Mesendoderm (in vitro differentiated cells): ENCODE measurements at regions not wholly inside any gene's neighbourhood (a gene's known extent, or its start where the extent isn't known, plus 50 kb on each side); places are given as distances from the start of the nearest gene placed in this dataset.

Experiments
- DNase-seq: peaks from one replicate; pipeline ENCODE4 v3.0.0; 2013
- H2AK5ac ChIP-seq: 2 replicates; pipeline ENCODE4 v1.6.1; 2013; ENCODE audit warnings: low read length, inconsistent platforms
- H2BK120ac ChIP-seq: 2 replicates; pipeline ENCODE4 v1.6.1; 2013; ENCODE audit warnings: low read depth, mild to moderate bottlenecking, low read length, moderate library complexity, mixed read lengths
- H2BK15ac ChIP-seq: replicated peaks from 2 replicates; pipeline ENCODE4 v1.6.1; 2013; ENCODE audit warnings: low read depth, mild to moderate bottlenecking, moderate library complexity
- H2BK5ac ChIP-seq: 2 replicates; pipeline ENCODE4 v1.6.1; 2013; ENCODE audit warnings: low read length, inconsistent platforms
- H3K18ac ChIP-seq: 2 replicates; pipeline ENCODE4 v1.6.1; 2013; ENCODE audit warnings: mild to moderate bottlenecking, low read length, mixed read lengths
- H3K23ac ChIP-seq: one replicate; pipeline ENCODE4 v1.6.1; 2013; ENCODE audit warnings: low read length
- H3K27ac ChIP-seq: 2 replicates; pipeline ENCODE4 v1.5.1; 2013; ENCODE audit warnings: low read depth, mild to moderate bottlenecking, inconsistent platforms, low read length, moderate library complexity
- H3K27me3 ChIP-seq: 2 replicates; pipeline ENCODE4 v1.6.1; 2013; ENCODE audit warnings: low read length, control low read depth, mild to moderate bottlenecking, inconsistent platforms; ENCODE audit not compliant: insufficient read depth, poor library complexity
- H3K36me3 ChIP-seq: 2 replicates; pipeline ENCODE4 v1.6.1; 2013; ENCODE audit warnings: low read length, inconsistent platforms; ENCODE audit not compliant: control insufficient read depth, insufficient read depth
- H3K4ac ChIP-seq: one replicate; pipeline ENCODE4 v1.6.1; 2013; ENCODE audit warnings: low read depth, mild to moderate bottlenecking, low read length, moderate library complexity
- H3K4me1 ChIP-seq: 2 replicates; pipeline ENCODE4 v1.6.1; 2013; ENCODE audit warnings: low read depth, low read length, inconsistent platforms; ENCODE audit not compliant: control insufficient read depth
- H3K4me2 ChIP-seq: 2 replicates; pipeline ENCODE4 v1.6.1; 2013; ENCODE audit warnings: low read length
- H3K4me3 ChIP-seq: 2 replicates; pipeline ENCODE4 v1.5.1; 2013; ENCODE audit warnings: mild to moderate bottlenecking, low read length
- H3K56ac ChIP-seq: one replicate; pipeline ENCODE4 v1.6.1; 2013; ENCODE audit warnings: low read length
- H3K79me1 ChIP-seq: 2 replicates; pipeline ENCODE4 v1.6.1; 2013; ENCODE audit warnings: low read length, inconsistent platforms
- H3K79me2 ChIP-seq: 2 replicates; pipeline ENCODE4 v1.6.1; 2013; ENCODE audit warnings: mild to moderate bottlenecking, low read length; ENCODE audit not compliant: control insufficient read depth, insufficient read depth
- H3K9ac ChIP-seq: 2 replicates; pipeline ENCODE4 v1.6.1; 2013; ENCODE audit warnings: low read length, inconsistent platforms
- H4K5ac ChIP-seq: one replicate; pipeline ENCODE4 v1.6.1; 2013; ENCODE audit warnings: low read length
- H4K8ac ChIP-seq: one replicate; pipeline ENCODE4 v1.6.1; 2013; ENCODE audit warnings: low read depth, mild to moderate bottlenecking, control low read depth, low read length, moderate library complexity
- WGBS: extraction: QIAGEN DNeasy Blood & Tissue Kit; methylation state at CpG from one replicate; pipeline ENCODE4 v1.1.7; 2013; ENCODE audit warnings: low lambda C conversion rate, missing lambda C conversion rate; ENCODE audit not compliant: insufficient coverage; ENCODE audit errors: extremely low coverage; 5-methylcytosine and 5-hydroxymethylcytosine counted together

GRCh38 chr9:89865357-89865756 lies 260.5 kb downstream of the GADD45G start:
- WGBS: no CpG with 5 or more reads among the region's 8 CpGs

GRCh38 chr9:89865981-89866380 lies 261.2 kb downstream of the GADD45G start:
- H4K5ac ChIP-seq: no peak overlapping the region
- H3K4ac ChIP-seq: no peak overlapping the region
- no peak overlapping the region for H3K4me3 ChIP-seq
- no peak overlapping the region for H3K18ac ChIP-seq
- H2BK120ac ChIP-seq: no peak overlapping the region
- H3K79me1 ChIP-seq: no peaks in the 10 kb centered on the region
- H3K27me3 ChIP-seq: no peaks in the 10 kb centered on the region
- H3K23ac ChIP-seq: no peak overlapping the region
- no peak overlapping the region for H2BK5ac ChIP-seq
- no peak overlapping the region for H3K4me2 ChIP-seq
- H3K27ac ChIP-seq: no peak overlapping the region
- DNase-seq: no peak
- no peak overlapping the region for H3K9ac ChIP-seq
- H2BK15ac ChIP-seq: no peak overlapping the region
- no CpG with 5 or more reads among the region's 10 CpGs for WGBS
- peaks cover 6% of the 10 kb centered on the region for H3K4me1 ChIP-seq
- H2AK5ac ChIP-seq: no peak overlapping the region
- no peak overlapping the region for H4K8ac ChIP-seq
- no peak overlapping the region for H3K56ac ChIP-seq
- no peaks in the 10 kb centered on the region for H3K79me2 ChIP-seq
- H3K36me3 ChIP-seq: no peaks in the 10 kb centered on the region

More at GRCh38 chr9:89865357-89865756, 260.5 kb downstream of the GADD45G start:
- no peaks in the 10 kb centered on the region for H3K79me2 ChIP-seq
- no peak overlapping the region for H2AK5ac ChIP-seq
- no peaks in the 10 kb centered on the region for H3K79me1 ChIP-seq
- H3K27me3 ChIP-seq: no peaks in the 10 kb centered on the region
- no peak overlapping the region for H3K23ac ChIP-seq
- H2BK120ac ChIP-seq: no peak overlapping the region
- no peak for DNase-seq
- H3K56ac ChIP-seq: no peak overlapping the region
- no peaks in the 10 kb centered on the region for H3K36me3 ChIP-seq
- H3K4me2 ChIP-seq: no peak overlapping the region
- H3K27ac ChIP-seq: no peak overlapping the region
- no peak overlapping the region for H3K9ac ChIP-seq
- no peak overlapping the region for H4K5ac ChIP-seq
- no peak overlapping the region for H3K4ac ChIP-seq
- H4K8ac ChIP-seq: no peak overlapping the region
- peaks cover 6% of the 10 kb centered on the region for H3K4me1 ChIP-seq
- H2BK15ac ChIP-seq: no peak overlapping the region
- no peak overlapping the region for H3K4me3 ChIP-seq
- H2BK5ac ChIP-seq: no peak overlapping the region
- no peak overlapping the region for H3K18ac ChIP-seq

GRCh38 chr9:89866701-89867100 lies 261.9 kb downstream of the GADD45G start:
- Histone ChIP-seq H3K23ac (no peak overlapping the region), H4K5ac (no peak overlapping the region), H3K4me1 (peaks cover 6% of the 10 kb centered on the region), H3K27ac (no peak overlapping the region), H3K79me1 (no peaks in the 10 kb centered on the region), H3K56ac (no peak overlapping the region), H3K36me3 (no peaks in the 10 kb centered on the region), H3K27me3 (no peaks in the 10 kb centered on the region), H2BK120ac (no peak overlapping the region), H4K8ac (no peak overlapping the region), H3K4ac (no peak overlapping the region), H3K18ac (no peak overlapping the region), H3K4me3 (no peak overlapping the region), H2BK15ac (no peak overlapping the region), H2BK5ac (no peak overlapping the region), H3K79me2 (no peaks in the 10 kb centered on the region), H3K4me2 (no peak overlapping the region), H2AK5ac (no peak overlapping the region), H3K9ac (no peak overlapping the region)
- no CpG with 5 or more reads among the region's 3 CpGs for WGBS
- DNase-seq: no peak

GRCh38 chr9:89868100-89868499 lies 263.3 kb downstream of the GADD45G start:
- no peaks in the 10 kb centered on the region for H3K79me2 ChIP-seq
- H4K8ac ChIP-seq: no peak overlapping the region
- no peaks in the 10 kb centered on the region for H3K36me3 ChIP-seq
- no peak overlapping the region for H3K18ac ChIP-seq
- H3K27me3 ChIP-seq: no peaks in the 10 kb centered on the region
- no peak overlapping the region for H3K4ac ChIP-seq
- no peak overlapping the region for H3K4me3 ChIP-seq
- H3K9ac ChIP-seq: no peak overlapping the region
- no peak overlapping the region for H3K23ac ChIP-seq
- H3K56ac ChIP-seq: no peak overlapping the region
- no peak overlapping the region for H3K27ac ChIP-seq
- H2BK15ac ChIP-seq: no peak overlapping the region
- no peak overlapping the region for H4K5ac ChIP-seq
- no CpG with 5 or more reads among the region's 4 CpGs for WGBS
- H2AK5ac ChIP-seq: no peak overlapping the region
- H3K4me2 ChIP-seq: no peak overlapping the region
- H2BK5ac ChIP-seq: no peak overlapping the region
- H2BK120ac ChIP-seq: no peak overlapping the region
- no peaks in the 10 kb centered on the region for H3K4me1 ChIP-seq
- no peak for DNase-seq
- no peaks in the 10 kb centered on the region for H3K79me1 ChIP-seq

- no CpG with 5 or more reads among the region's 7 CpGs for WGBS
- H3K56ac ChIP-seq: no peak overlapping the region
Measured at GRCh38 chr9:89869793-89870580, 265.2 kb downstream of the GADD45G start.

GRCh38 chr9:89871871-89872331 lies 267.1 kb downstream of the GADD45G start:
- Histone ChIP-seq H3K56ac (no peak overlapping the region), H3K23ac (no peak overlapping the region), H3K79me2 (no peaks in the 10 kb centered on the region), H3K18ac (no peak overlapping the region), H4K5ac (no peak overlapping the region), H3K9ac (no peak overlapping the region), H2BK5ac (no peak overlapping the region), H3K4me1 (no peaks in the 10 kb centered on the region), H4K8ac (no peak overlapping the region), H3K27me3 (no peaks in the 10 kb centered on the region), H3K4me2 (no peak overlapping the region), H2AK5ac (no peak overlapping the region), H3K27ac (no peak overlapping the region), H3K4ac (no peak overlapping the region), H3K4me3 (no peak overlapping the region), H3K79me1 (no peaks in the 10 kb centered on the region), H2BK15ac (no peak overlapping the region), H3K36me3 (no peaks in the 10 kb centered on the region), H2BK120ac (no peak overlapping the region)
- DNase-seq: no peak
- WGBS: no CpG with 5 or more reads among the region's 5 CpGs

More at GRCh38 chr9:89869793-89870580, 265.2 kb downstream of the GADD45G start:
- no peak overlapping the region for H3K23ac ChIP-seq
- H4K5ac ChIP-seq: no peak overlapping the region
- no peak overlapping the region for H2BK5ac ChIP-seq
- H2BK120ac ChIP-seq: no peak overlapping the region
- no peaks in the 10 kb centered on the region for H3K79me2 ChIP-seq
- no peak overlapping the region for H3K9ac ChIP-seq
- H3K4me2 ChIP-seq: no peak overlapping the region
- no peak for DNase-seq
- no peaks in the 10 kb centered on the region for H3K79me1 ChIP-seq
- no peak overlapping the region for H3K4me3 ChIP-seq
- H3K4me1 ChIP-seq: no peaks in the 10 kb centered on the region
- H2BK15ac ChIP-seq: no peak overlapping the region
- H3K18ac ChIP-seq: no peak overlapping the region
- H2AK5ac ChIP-seq: no peak overlapping the region
- no peaks in the 10 kb centered on the region for H3K27me3 ChIP-seq
- no peak overlapping the region for H3K4ac ChIP-seq
- H4K8ac ChIP-seq: no peak overlapping the region
- no peaks in the 10 kb centered on the region for H3K36me3 ChIP-seq
- no peak overlapping the region for H3K27ac ChIP-seq
